ENCODE measurements at regions not wholly inside any gene's neighbourhood (a gene's known extent, or its start where the extent isn't known, plus 50 kb on each side); places are given as distances from the start of the nearest gene placed in this dataset.

GRCh38 chr21:22711636-22712035 lies 1713.4 kb downstream of the NCAM2 start:
- TF ChIP-seq CTCF (IDR thresholded peaks at IDR 0.05; ENCODE audit: low read depth, low read length) (no peak), EZH2phosphoT487 (IDR thresholded peaks at IDR 0.05; ENCODE audit: low read depth) (no peak)
- no peak overlapping the region for H2AFZ ChIP-seq (ENCODE audit: low read depth, low read length)
- no peaks in the 10 kb centered on the region for H3K27me3 ChIP-seq (ENCODE audit: low read depth, low read length)
- no peak overlapping the region for H3K4me2 ChIP-seq (ENCODE audit: low read length)
- H3K36me3 ChIP-seq (replicated peaks; ENCODE audit: low read depth, low read length): no peaks in the 10 kb centered on the region
- no peaks in the 10 kb centered on the region for H4K20me1 ChIP-seq (ENCODE audit: insufficient read depth, low read length)
- H3K9me3 ChIP-seq (ENCODE audit: insufficient read depth, low read length): no peaks in the 10 kb centered on the region
- H3K79me2 ChIP-seq (ENCODE audit: low read length): no peaks in the 10 kb centered on the region
- H3K4me1 ChIP-seq (ENCODE audit: low read length): no peaks in the 10 kb centered on the region
- no peak overlapping the region for H3K4me3 ChIP-seq (ENCODE audit: low read length)
- H3K27ac ChIP-seq (ENCODE audit: low read length): no peak overlapping the region
- H3K9ac ChIP-seq (ENCODE audit: low read length): no peak overlapping the region

GRCh38 chr21:22725436-22725835 lies 1727.2 kb downstream of the NCAM2 start:
- H3K36me3 ChIP-seq (replicated peaks; ENCODE audit: low read depth, low read length): peaks cover 15% of the 10 kb centered on the region
- H3K4me1 ChIP-seq (ENCODE audit: low read length): peaks cover 23% of the 10 kb centered on the region

GRCh38 chr21:22728091-22728490 lies 1729.9 kb downstream of the NCAM2 start:
- TF ChIP-seq EZH2phosphoT487 (IDR thresholded peaks at IDR 0.05; ENCODE audit: low read depth): no peak
- TF ChIP-seq CTCF (IDR thresholded peaks at IDR 0.05; ENCODE audit: low read depth, low read length): no peak
- H3K4me3 ChIP-seq (ENCODE audit: low read length): no peak overlapping the region
- H3K9ac ChIP-seq (ENCODE audit: low read length): no peak overlapping the region
- peaks cover 16% of the 10 kb centered on the region; the same call in 1 of the 2 replicates for H3K9me3 ChIP-seq (ENCODE audit: insufficient read depth, low read length)
- H3K27ac ChIP-seq (ENCODE audit: low read length): no peak overlapping the region
- no peaks in the 10 kb centered on the region for H3K27me3 ChIP-seq (ENCODE audit: low read depth, low read length)
- peaks cover 23% of the 10 kb centered on the region for H3K4me1 ChIP-seq (ENCODE audit: low read length)
- no peak overlapping the region for H2AFZ ChIP-seq (ENCODE audit: low read depth, low read length)
- no peak overlapping the region for H3K4me2 ChIP-seq (ENCODE audit: low read length)
- no peaks in the 10 kb centered on the region for H4K20me1 ChIP-seq (ENCODE audit: insufficient read depth, low read length)
- no peaks in the 10 kb centered on the region for H3K79me2 ChIP-seq (ENCODE audit: low read length)
- peaks cover 15% of the 10 kb centered on the region for H3K36me3 ChIP-seq (replicated peaks; ENCODE audit: low read depth, low read length)

More at GRCh38 chr21:22725436-22725835, 1727.2 kb downstream of the NCAM2 start:
- peak overlapping the region; percentile 28 for H3K4me2 ChIP-seq (ENCODE audit: low read length)
- no peaks in the 10 kb centered on the region for H4K20me1 ChIP-seq (ENCODE audit: insufficient read depth, low read length)
- no peaks in the 10 kb centered on the region for H3K27me3 ChIP-seq (ENCODE audit: low read depth, low read length)
- H3K9ac ChIP-seq (ENCODE audit: low read length): 0 out of 2 replicates have a peak overlapping the region, but pooled peaks have one; percentile 13
- H2AFZ ChIP-seq (ENCODE audit: low read depth, low read length): no peak overlapping the region; the same call in 1 of the 2 replicates
- H3K9me3 ChIP-seq (ENCODE audit: insufficient read depth, low read length): peaks cover 16% of the 10 kb centered on the region; the same call in 1 of the 2 replicates
- H3K4me3 ChIP-seq (ENCODE audit: low read length): no peak overlapping the region
- no peaks in the 10 kb centered on the region for H3K79me2 ChIP-seq (ENCODE audit: low read length)
- no peak for TF ChIP-seq CTCF (IDR thresholded peaks at IDR 0.05; ENCODE audit: low read depth, low read length)
- peak overlapping the region; percentile 92 for H3K27ac ChIP-seq (ENCODE audit: low read length)

DNA sequence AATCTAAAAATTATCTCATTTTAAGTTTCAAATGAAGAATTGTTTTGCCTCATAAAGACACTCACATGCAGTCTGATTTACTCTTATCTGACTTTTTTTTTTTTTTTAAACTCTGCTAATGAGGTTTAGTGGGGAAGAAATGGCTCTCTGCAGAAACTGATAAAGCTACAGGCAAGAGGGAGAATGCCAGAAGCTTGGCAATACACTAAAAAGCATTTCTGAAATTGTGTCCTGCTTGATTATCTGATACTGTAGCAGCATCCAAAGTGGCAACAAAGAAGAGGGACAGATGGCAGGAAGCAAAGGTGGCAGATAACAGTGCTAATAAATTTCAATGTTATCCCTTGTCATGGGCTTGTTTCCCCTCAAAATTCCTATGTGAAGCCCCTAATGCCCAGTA lies 1744.9 kb downstream of the NCAM2 start:
- no peak overlapping the region for H3K4me2 ChIP-seq (ENCODE audit: low read length)
- no peak overlapping the region for H3K27ac ChIP-seq (ENCODE audit: low read length)
- H3K27me3 ChIP-seq (ENCODE audit: low read depth, low read length): no peaks in the 10 kb centered on the region
- no peaks in the 10 kb centered on the region for H3K9me3 ChIP-seq (ENCODE audit: insufficient read depth, low read length)
- no peak overlapping the region for H3K4me3 ChIP-seq (ENCODE audit: low read length)
- H3K79me2 ChIP-seq (ENCODE audit: low read length): no peaks in the 10 kb centered on the region
- no peak for TF ChIP-seq EZH2phosphoT487 (IDR thresholded peaks at IDR 0.05; ENCODE audit: low read depth)
- TF ChIP-seq CTCF (IDR thresholded peaks at IDR 0.05; ENCODE audit: low read depth, low read length): no peak
- H3K9ac ChIP-seq (ENCODE audit: low read length): no peak overlapping the region
- no peaks in the 10 kb centered on the region for H3K4me1 ChIP-seq (ENCODE audit: low read length)
- no peak overlapping the region for H2AFZ ChIP-seq (ENCODE audit: low read depth, low read length)
- H4K20me1 ChIP-seq (ENCODE audit: insufficient read depth, low read length): no peaks in the 10 kb centered on the region
- H3K36me3 ChIP-seq (replicated peaks; ENCODE audit: low read depth, low read length): no peaks in the 10 kb centered on the region

All from OCI-LY3 (cell line).